Upper lobe of left lung (tissue), 6 donors: ENCODE measurements at regions not wholly inside any gene's neighbourhood (a gene's known extent, or its start where the extent isn't known, plus 50 kb on each side); places are given as distances from the start of the nearest gene placed in this dataset.

Experiments used
- ATAC-seq, 2 donors: fragments of 200-7000 bp; cut with Tn5 transposase; one replicate each; pipeline ENCODE4 v1.9.1; 2022; ENCODE audit warnings: mild to moderate bottlenecking in 2 of 2, moderate library complexity in 2 of 2; ENCODE audit not compliant: low FRiP score in 2 of 2
- DNase-seq, 2 donors: peaks; one replicate each; pipeline ENCODE4 v3.0.0-alpha.2; 2019 to 2020
- H3K27ac ChIP-seq, 4 donors: fragments of 200-600 bp; sonication (generic); one replicate each; pipeline ENCODE4 v1.5.1; 2016 to 2019
- H3K27me3 ChIP-seq, 4 donors: fragments of 200-600 bp; sonication (generic); one replicate each; pipeline ENCODE4 v1.5.1; 2017 to 2019
- H3K36me3 ChIP-seq, 4 donors: fragments of 200-600 bp; sonication (generic); one replicate each; pipeline ENCODE4 v1.5.1; 2016 to 2019
- H3K4me1 ChIP-seq, 4 donors: fragments of 200-600 bp; sonication (generic); one replicate each; pipeline ENCODE4 v1.5.1; 2018 to 2019
- H3K4me3 ChIP-seq, 4 donors: fragments of 200-600 bp; sonication (generic); one replicate each; pipeline ENCODE4 v1.5.1; 2017 to 2019; ENCODE audit warnings: mild to moderate bottlenecking in 2 of 4, moderate library complexity in 1 of 4
- H3K9me3 ChIP-seq, 4 donors: fragments of 200-600 bp; sonication (generic); one replicate each; pipeline ENCODE4 v1.5.1; 2018 to 2019
- EP300 ChIP-seq, 4 donors: sonication (generic); formaldehyde crosslinking; IDR thresholded peaks; one replicate each; pipeline ENCODE4 v1.5.1; 2017; ENCODE audit warnings: antibody characterized with exemption in 4 of 4, control low read depth in 2 of 4
- POLR2A ChIP-seq, 4 donors: fragments of 450-650 bp; IDR thresholded peaks; one replicate each; pipeline ENCODE4 v1.5.1; 2016 to 2017; ENCODE audit warnings: antibody characterized with exemption in 4 of 4, mild to moderate bottlenecking in 2 of 4
- POLR2AphosphoS5 ChIP-seq, 2 donors: sonication (generic); formaldehyde crosslinking; IDR thresholded peaks; one replicate each; pipeline ENCODE4 v1.5.1; 2017; ENCODE audit warnings: antibody characterized with exemption in 2 of 2
- WGBS, 2 donors: methylation state at CpG; one replicate each; pipeline ENCODE4 v1.1.5; 2017 to 2018; 5-methylcytosine and 5-hydroxymethylcytosine counted together
- TF ChIP-seq, protein P1 (sequence below), 6 experiments: fragments of 450-650 bp in 4 of 6; fragments of 200-600 bp in 2 of 6; sonication (generic) in 2 of 6; IDR thresholded peaks; one replicate each; pipeline ENCODE4 v1.5.1; 2016 to 2019; ENCODE audit warnings: antibody characterized with exemption in 6 of 6
- donor health status: DM: no; HTN: no; CAD: no; lungs with moderate emphysema.
- donor health status: DM: no; HTN: yes; CAD: no; lungs with severe emphysema.

DNA sequence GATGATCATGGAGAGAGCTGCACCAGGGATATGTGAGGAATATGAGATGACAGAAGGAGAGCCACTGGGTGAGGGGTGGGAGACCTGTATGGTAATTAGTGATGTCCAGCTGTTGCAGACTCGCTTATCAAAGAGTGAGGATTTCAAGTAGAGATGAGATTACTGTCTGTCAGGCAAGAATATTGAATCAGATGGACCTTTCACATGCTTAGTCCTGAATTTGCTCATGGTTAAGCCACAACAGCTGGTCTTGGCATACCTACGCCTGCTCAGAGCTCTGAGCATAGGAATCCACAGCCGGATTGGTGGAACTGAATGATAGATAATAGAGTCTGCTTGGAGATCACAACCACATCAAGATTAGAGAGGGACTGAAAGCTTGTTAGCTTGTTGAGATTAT, 115.2 kb upstream of the ARHGAP5 start:
- TF ChIP-seq POLR2AphosphoS5 (IDR thresholded peaks at IDR 0.05) (no peak), EP300 (IDR thresholded peaks at IDR 0.05) (no peak), POLR2A (IDR thresholded peaks at IDR 0.05) (no peak)
- TF ChIP-seq, protein P1, sequence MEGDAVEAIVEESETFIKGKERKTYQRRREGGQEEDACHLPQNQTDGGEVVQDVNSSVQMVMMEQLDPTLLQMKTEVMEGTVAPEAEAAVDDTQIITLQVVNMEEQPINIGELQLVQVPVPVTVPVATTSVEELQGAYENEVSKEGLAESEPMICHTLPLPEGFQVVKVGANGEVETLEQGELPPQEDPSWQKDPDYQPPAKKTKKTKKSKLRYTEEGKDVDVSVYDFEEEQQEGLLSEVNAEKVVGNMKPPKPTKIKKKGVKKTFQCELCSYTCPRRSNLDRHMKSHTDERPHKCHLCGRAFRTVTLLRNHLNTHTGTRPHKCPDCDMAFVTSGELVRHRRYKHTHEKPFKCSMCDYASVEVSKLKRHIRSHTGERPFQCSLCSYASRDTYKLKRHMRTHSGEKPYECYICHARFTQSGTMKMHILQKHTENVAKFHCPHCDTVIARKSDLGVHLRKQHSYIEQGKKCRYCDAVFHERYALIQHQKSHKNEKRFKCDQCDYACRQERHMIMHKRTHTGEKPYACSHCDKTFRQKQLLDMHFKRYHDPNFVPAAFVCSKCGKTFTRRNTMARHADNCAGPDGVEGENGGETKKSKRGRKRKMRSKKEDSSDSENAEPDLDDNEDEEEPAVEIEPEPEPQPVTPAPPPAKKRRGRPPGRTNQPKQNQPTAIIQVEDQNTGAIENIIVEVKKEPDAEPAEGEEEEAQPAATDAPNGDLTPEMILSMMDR (IDR thresholded peaks at IDR 0.05) = no peak
- DNase-seq (no peak), ATAC-seq (no peak)
- no peaks in the 10 kb centered on the region for H3K27me3 ChIP-seq
- H3K4me1 ChIP-seq = peaks cover 0 to 5% (median 2%) of the 10 kb centered on the region in 4 donors
- no peaks in the 10 kb centered on the region for H3K9me3 ChIP-seq
- no peaks in the 10 kb centered on the region for H3K36me3 ChIP-seq
- H3K27ac ChIP-seq = no peak overlapping the region
- WGBS, 2 donors = 94 to 97% methylated on average over 3 of the region's 3 CpGs
- no peak overlapping the region for H3K4me3 ChIP-seq

- no peak overlapping the region for H3K4me3 ChIP-seq
- H3K27me3 ChIP-seq = no peaks in the 10 kb centered on the region
- H3K36me3 ChIP-seq = no peaks in the 10 kb centered on the region
- H3K9me3 ChIP-seq = no peaks in the 10 kb centered on the region
- no peak overlapping the region for H3K27ac ChIP-seq
- 90 to 97% methylated on average over 4 of the region's 4 CpGs for WGBS, 2 donors
- ATAC-seq = no peak
- H3K4me1 ChIP-seq = peaks cover 0 to 6% (median 2%) of the 10 kb centered on the region in 4 donors
- DNase-seq = no peak
- no peak for TF ChIP-seq POLR2AphosphoS5 (IDR thresholded peaks at IDR 0.05)
- no peak for TF ChIP-seq POLR2A (IDR thresholded peaks at IDR 0.05)
- TF ChIP-seq EP300 (IDR thresholded peaks at IDR 0.05) = no peak
- TF ChIP-seq, protein P1 (IDR thresholded peaks at IDR 0.05) = no peak
These were observed 114.2 kb upstream of the ARHGAP5 start for GRCh38 chr14:31962920-31963319.

DNA sequence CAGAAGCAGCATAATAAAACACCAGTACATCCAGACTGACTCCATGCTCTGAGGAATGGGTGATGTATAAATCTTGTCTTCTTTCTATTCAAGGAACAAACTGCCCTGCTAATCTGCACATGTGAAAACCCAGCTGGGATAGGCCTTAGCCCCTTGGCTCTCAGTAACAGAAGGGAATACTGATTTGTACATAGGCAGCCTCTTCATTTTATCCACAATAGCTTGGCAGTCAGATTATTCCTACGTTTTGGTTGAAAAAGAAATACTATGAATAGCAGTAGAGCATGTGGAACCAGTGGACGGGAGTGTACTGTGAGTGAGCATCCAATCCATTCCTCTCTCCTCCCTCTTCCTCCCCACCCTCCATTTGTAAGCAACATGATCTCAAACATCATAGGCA, 113.5 kb upstream of the ARHGAP5 start:
- WGBS, 2 donors = 75 to 80% methylated on average over 2 of the region's 2 CpGs
- no peak overlapping the region for H3K27ac ChIP-seq
- TF ChIP-seq, protein P1 (IDR thresholded peaks at IDR 0.05) = no peak
- no peak for TF ChIP-seq EP300 (IDR thresholded peaks at IDR 0.05)
- no peak for TF ChIP-seq POLR2A (IDR thresholded peaks at IDR 0.05)
- no peak for TF ChIP-seq POLR2AphosphoS5 (IDR thresholded peaks at IDR 0.05)
- no peaks in the 10 kb centered on the region for H3K27me3 ChIP-seq
- ATAC-seq (no peak), DNase-seq (no peak)
- no peaks in the 10 kb centered on the region for H3K9me3 ChIP-seq
- no peaks in the 10 kb centered on the region for H3K36me3 ChIP-seq
- H3K4me1 ChIP-seq = peaks cover 0 to 9% (median 2%) of the 10 kb centered on the region in 4 donors
- no peak overlapping the region for H3K4me3 ChIP-seq

GRCh38 chr14:31964490-31964889, 112.6 kb upstream of the ARHGAP5 start:
- WGBS, 2 donors = 88 to 95% methylated on average over 5 to 6 of the region's 6 CpGs

More at GRCh38 chr14:31964490-31964889, 112.6 kb upstream of the ARHGAP5 start:
- no peaks in the 10 kb centered on the region for H3K9me3 ChIP-seq
- H3K27ac ChIP-seq = no peak overlapping the region
- ATAC-seq (no peak), DNase-seq (no peak)
- H3K36me3 ChIP-seq = no peaks in the 10 kb centered on the region
- H3K4me3 ChIP-seq = no peak overlapping the region
- TF ChIP-seq EP300 (IDR thresholded peaks at IDR 0.05) = no peak
- TF ChIP-seq POLR2AphosphoS5 (IDR thresholded peaks at IDR 0.05) = no peak
- TF ChIP-seq, protein P1 (IDR thresholded peaks at IDR 0.05) = no peak
- TF ChIP-seq POLR2A (IDR thresholded peaks at IDR 0.05) = no peak
- no peaks in the 10 kb centered on the region for H3K27me3 ChIP-seq
- H3K4me1 ChIP-seq = peaks cover 0 to 9% (median 2%) of the 10 kb centered on the region in 4 donors
